Endothelial cell of umbilical vein (primary cell): ENCODE measurements at regions not wholly inside any gene's neighbourhood (a gene's known extent, or its start where the extent isn't known, plus 50 kb on each side); places are given as distances from the start of the nearest gene placed in this dataset.

Source experiments
- CTCF ChIP-seq, 2 donors: IDR thresholded peaks; 1 replicate in 1 of 2; 2 replicates in 1 of 2; pipeline ENCODE4 v1.5.1; 2011; ENCODE audit warnings: low read length in 2 of 2, mild to moderate bottlenecking in 2 of 2, moderate library complexity in 2 of 2, control low read depth in 1 of 2, inconsistent platforms in 1 of 2, low read depth in 1 of 2; ENCODE audit not compliant: insufficient read depth in 1 of 2; ENCODE audit errors: extremely low read depth in 1 of 2
- MAX ChIP-seq: IDR thresholded peaks from 2 replicates; pipeline ENCODE4 v1.6.1; 2011; ENCODE audit not compliant: insufficient read depth, insufficient read length
- POLR2A ChIP-seq: IDR thresholded peaks from 2 replicates; pipeline ENCODE4 v1.6.1; 2012; ENCODE audit warnings: low read depth, mild to moderate bottlenecking, control low read depth, low read length

GRCh38 chr6:156691018-156691417, 86.2 kb upstream of the ARID1B start:
- TF ChIP-seq CTCF (IDR thresholded peaks at IDR 0.05; ENCODE audit: extremely low read depth in 1 of 2, insufficient read depth in 1 of 2, low read depth in 1 of 2, low read length in 2 of 2) (no peak), POLR2A (no peak), MAX (no peak)
